K562 (cell line): ENCODE measurements at regions not wholly inside any gene's neighbourhood (a gene's known extent, or its start where the extent isn't known, plus 50 kb on each side); places are given as distances from the start of the nearest gene placed in this dataset.

ENCODE experiments used
- GTF2F1 ChIP-seq: IDR thresholded peaks from 2 replicates; pipeline ENCODE4 v1.6.1; 2011; ENCODE audit warnings: low read depth, low read length, improper control_type of control experiment
- PTTG1 ChIP-seq: fragments of 450-650 bp; IDR thresholded peaks from 2 replicates; pipeline ENCODE4 v1.6.1; 2016; ENCODE audit warnings: low read depth, mild to moderate bottlenecking, missing genetic modification characterization, missing compliant biosample characterization
- YY1 ChIP-seq, 3 experiments: IDR thresholded peaks; 2 replicates each; pipeline ENCODE4 v1.6.1; 2011; ENCODE audit warnings: low read length in 2 of 3, mild to moderate bottlenecking in 2 of 3, moderate library complexity in 2 of 3, borderline replicate concordance in 1 of 3, control low read depth in 1 of 3, low read depth in 1 of 3; ENCODE audit not compliant: insufficient read depth in 3 of 3, insufficient replicate concordance in 2 of 3, control insufficient read depth in 1 of 3, insufficient read length in 1 of 3; ENCODE audit errors: extremely low read depth in 1 of 3

DNA sequence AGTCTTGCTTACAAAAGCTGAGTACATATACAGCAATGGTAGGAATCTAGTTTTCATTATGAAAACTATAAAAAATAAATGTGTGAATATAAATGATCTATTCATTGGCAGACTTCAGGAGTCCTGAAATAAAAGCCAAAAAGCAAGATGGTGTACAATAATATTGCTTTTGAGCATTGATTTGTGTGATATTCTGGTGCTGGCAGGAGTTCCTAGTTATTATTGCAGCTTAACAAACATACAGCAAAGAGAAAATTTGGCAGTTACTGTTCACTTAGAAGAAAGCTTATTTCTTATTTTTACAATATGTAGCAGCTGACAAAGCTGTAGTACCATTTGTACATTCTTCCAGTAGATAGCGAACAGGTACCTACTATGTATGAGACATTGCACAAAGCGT lies 1518.9 kb upstream of the TENM4 start:
- no peak for TF ChIP-seq YY1 (IDR thresholded peaks at IDR 0.05; ENCODE audit: borderline replicate concordance in 1 of 3, control insufficient read depth in 1 of 3, extremely low read depth in 1 of 3, insufficient read depth in 3 of 3, insufficient read length in 1 of 3, insufficient replicate concordance in 2 of 3, low read depth in 1 of 3, low read length in 2 of 3)
- no peak for TF ChIP-seq PTTG1
- no peak for TF ChIP-seq GTF2F1
